Ascending aorta (tissue), 2 donors: ENCODE measurements at regions not wholly inside any gene's neighbourhood (a gene's known extent, or its start where the extent isn't known, plus 50 kb on each side); places are given as distances from the start of the nearest gene placed in this dataset.

Experiments used
- DNase-seq, 2 donors: peaks; one replicate each; pipeline ENCODE4 v3.0.0-alpha.2; 2019; ENCODE audit warnings: low spot score in 2 of 2
- H3K27ac ChIP-seq, 2 donors: fragments of 200-600 bp; sonication (generic); one replicate each; pipeline ENCODE4 v1.5.1; 2016 to 2017; ENCODE audit warnings: mild to moderate bottlenecking in 1 of 2
- H3K27me3 ChIP-seq: fragments of 200-600 bp; sonication (generic); one replicate; pipeline ENCODE4 v1.5.1; 2017
- H3K36me3 ChIP-seq, 2 donors: fragments of 200-600 bp; sonication (generic); one replicate each; pipeline ENCODE4 v1.5.1; 2016
- H3K4me1 ChIP-seq, 2 donors: fragments of 200-600 bp; sonication (generic); one replicate each; pipeline ENCODE4 v1.5.1; 2016 to 2017; ENCODE audit warnings: mild to moderate bottlenecking in 1 of 2
- H3K4me3 ChIP-seq, 2 donors: fragments of 200-600 bp; sonication (generic); one replicate each; pipeline ENCODE4 v1.5.1; 2016 to 2017; ENCODE audit warnings: mild to moderate bottlenecking in 1 of 2
- H3K9me3 ChIP-seq, 2 donors: fragments of 200-600 bp; sonication (generic); one replicate each; pipeline ENCODE4 v1.5.1; 2016
- CTCF ChIP-seq, 3 experiments: fragments of 200-600 bp in 2 of 3; fragments of 450-650 bp in 1 of 3; sonication (generic) in 2 of 3; IDR thresholded peaks; one replicate each; pipeline ENCODE4 v1.5.1; 2016 to 2019; ENCODE audit warnings: antibody characterized with exemption in 3 of 3, mild to moderate bottlenecking in 1 of 3, moderate library complexity in 1 of 3
- intact Hi-C: fragments of 100-400 bp; cut with DNase I; formaldehyde crosslinking; loops from one replicate; pipeline ENCODE4 v1.15.1; 2023

GRCh38 chr20:5471368-5471767 is 139.4 kb downstream of the GPCPD1 start:
- Histone ChIP-seq H3K36me3 (no peaks in the 10 kb centered on the region), H3K27me3 (no peaks in the 10 kb centered on the region), H3K9me3 (no peaks in the 10 kb centered on the region), H3K27ac (no peak overlapping the region), H3K4me1 (no peaks in the 10 kb centered on the region), H3K4me3 (no peak overlapping the region)
- DNase-seq, result no peak
- intact Hi-C loops, result no loop called here
- no peak for TF ChIP-seq CTCF (IDR thresholded peaks at IDR 0.05)

DNA sequence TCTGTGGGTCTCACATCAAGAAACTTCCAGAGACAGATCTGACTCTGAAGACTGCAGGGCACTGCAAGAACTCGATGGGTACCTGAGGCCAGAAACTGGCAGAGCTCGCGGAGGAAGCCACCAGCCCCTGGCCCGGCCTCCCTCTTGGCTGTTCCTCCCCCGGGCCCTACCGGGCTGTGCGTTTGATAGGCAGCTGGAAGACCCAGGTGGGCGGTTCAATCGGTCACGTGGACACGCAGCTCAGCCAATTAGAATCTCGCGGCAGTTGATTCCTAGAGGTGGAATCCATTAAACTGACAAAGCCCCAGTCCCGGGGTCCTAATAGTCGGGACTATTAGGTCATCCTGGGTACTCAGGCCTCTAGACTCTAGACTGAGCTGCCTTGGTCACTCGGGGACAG is 139.9 kb downstream of the GPCPD1 start:
- no peak for DNase-seq
- Histone ChIP-seq H3K4me3 (no peak overlapping the region), H3K36me3 (no peaks in the 10 kb centered on the region), H3K27ac (no peak overlapping the region), H3K4me1 (no peaks in the 10 kb centered on the region), H3K9me3 (no peaks in the 10 kb centered on the region), H3K27me3 (no peaks in the 10 kb centered on the region)
- intact Hi-C loops, result no loop called here
- TF ChIP-seq CTCF (IDR thresholded peaks at IDR 0.05), result no peak

DNA sequence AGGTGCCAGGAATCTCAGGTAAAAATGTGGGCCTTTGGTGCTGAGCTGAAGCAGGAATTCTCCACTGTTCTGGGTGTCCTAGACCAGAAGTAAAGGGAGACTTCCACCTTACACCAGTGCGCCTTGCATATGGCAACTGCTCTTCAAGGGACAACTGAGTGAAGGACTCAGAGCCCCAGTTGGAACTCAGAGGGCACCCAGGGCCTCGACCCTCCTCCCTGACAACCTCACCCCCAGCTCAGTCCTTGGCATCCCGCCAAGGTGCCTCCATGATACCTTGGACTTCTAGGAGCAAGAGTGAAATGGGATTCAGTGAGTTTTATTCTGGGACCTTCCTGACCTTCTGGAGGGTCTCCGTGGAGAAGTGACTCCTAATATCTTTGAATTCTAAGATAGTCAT is 140.3 kb downstream of the GPCPD1 start:
- Histone ChIP-seq H3K27ac (no peak overlapping the region), H3K27me3 (no peaks in the 10 kb centered on the region), H3K9me3 (no peaks in the 10 kb centered on the region), H3K4me3 (no peak overlapping the region), H3K4me1 (no peaks in the 10 kb centered on the region), H3K36me3 (no peaks in the 10 kb centered on the region)
- TF ChIP-seq CTCF (IDR thresholded peaks at IDR 0.05), result no peak
- DNase-seq, result no peak
- intact Hi-C loops, result no loop called here

DNA sequence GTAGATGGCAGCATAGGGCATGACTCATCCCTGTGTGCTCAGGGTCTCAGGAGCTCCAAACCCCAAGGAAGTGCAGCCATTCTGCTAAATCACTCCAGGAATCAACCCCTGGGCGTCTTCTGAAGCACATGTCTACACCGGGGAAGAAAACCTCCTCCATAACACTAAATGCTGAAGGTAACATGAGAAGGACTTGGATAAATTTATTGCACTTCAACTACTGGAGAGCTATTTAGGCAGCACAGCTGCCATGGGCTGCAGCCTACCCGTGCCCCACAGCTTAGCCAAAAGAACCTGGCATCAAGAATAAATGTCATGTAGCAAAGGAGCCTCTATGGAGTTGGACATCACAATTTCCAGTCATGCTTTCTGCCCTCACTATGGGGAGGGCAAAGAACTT is 141.7 kb downstream of the GPCPD1 start:
- H3K4me1 ChIP-seq, result no peaks in the 10 kb centered on the region
- TF ChIP-seq CTCF (IDR thresholded peaks at IDR 0.05), result no peak
- no peaks in the 10 kb centered on the region for H3K27me3 ChIP-seq
- no peak overlapping the region for H3K4me3 ChIP-seq
- no peaks in the 10 kb centered on the region for H3K9me3 ChIP-seq
- DNase-seq, result no peak
- H3K27ac ChIP-seq, result no peak overlapping the region
- intact Hi-C loops, result no loop called here
- H3K36me3 ChIP-seq, result no peaks in the 10 kb centered on the region

DNA sequence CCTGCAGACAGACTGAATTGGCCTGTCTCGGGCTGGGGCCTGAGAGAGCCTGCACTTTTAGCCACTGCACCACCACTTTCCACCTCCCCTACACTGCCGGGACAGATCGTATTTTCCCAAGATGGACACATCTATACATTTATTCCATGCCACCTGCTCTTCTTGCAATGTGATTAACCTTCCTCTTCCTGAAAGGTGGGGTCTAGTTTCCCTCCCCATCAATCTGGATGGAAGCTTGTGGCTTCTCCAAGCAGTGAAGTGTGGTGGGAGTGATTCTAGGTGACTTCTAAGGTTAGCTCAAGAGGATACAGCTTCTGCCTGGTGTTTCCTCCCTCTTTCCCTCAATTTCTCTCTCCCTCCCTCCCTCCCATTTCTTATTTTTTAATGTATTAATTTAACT is 143.7 kb downstream of the GPCPD1 start:
- TF ChIP-seq CTCF (IDR thresholded peaks at IDR 0.05), result no peak
- intact Hi-C loops, result no loop called here
- Histone ChIP-seq H3K9me3 (no peaks in the 10 kb centered on the region), H3K36me3 (no peaks in the 10 kb centered on the region), H3K27me3 (no peaks in the 10 kb centered on the region), H3K27ac (no peak overlapping the region), H3K4me3 (no peak overlapping the region), H3K4me1 (no peaks in the 10 kb centered on the region)
- DNase-seq, result no peak

DNA sequence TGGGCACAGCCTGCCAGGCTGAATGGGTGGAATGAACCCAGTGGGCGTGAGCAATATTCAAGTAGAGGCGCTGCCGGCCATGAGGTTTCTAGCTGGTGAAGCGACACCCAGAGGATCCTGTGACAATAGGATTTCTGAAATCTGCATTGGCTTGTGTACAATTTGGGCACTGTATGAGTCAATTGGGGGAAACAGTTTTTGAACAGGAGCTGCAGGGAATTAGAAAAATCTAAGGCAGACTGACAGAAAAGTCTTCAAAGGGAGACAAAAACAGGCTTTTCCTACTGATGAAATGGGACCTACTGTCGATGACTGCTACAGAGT is 145.2 kb downstream of the GPCPD1 start:
- no peaks in the 10 kb centered on the region for H3K4me1 ChIP-seq
- H3K27me3 ChIP-seq, result no peaks in the 10 kb centered on the region
- no peak overlapping the region for H3K4me3 ChIP-seq
- H3K36me3 ChIP-seq, result no peaks in the 10 kb centered on the region
- no peak for DNase-seq
- no peak overlapping the region for H3K27ac ChIP-seq
- intact Hi-C loops, result no loop called here
- TF ChIP-seq CTCF (IDR thresholded peaks at IDR 0.05), result no peak
- H3K9me3 ChIP-seq, result no peaks in the 10 kb centered on the region
